ENCODE measurements at regions not wholly inside any gene's neighbourhood (a gene's known extent, or its start where the extent isn't known, plus 50 kb on each side); places are given as distances from the start of the nearest gene placed in this dataset.

DNA sequence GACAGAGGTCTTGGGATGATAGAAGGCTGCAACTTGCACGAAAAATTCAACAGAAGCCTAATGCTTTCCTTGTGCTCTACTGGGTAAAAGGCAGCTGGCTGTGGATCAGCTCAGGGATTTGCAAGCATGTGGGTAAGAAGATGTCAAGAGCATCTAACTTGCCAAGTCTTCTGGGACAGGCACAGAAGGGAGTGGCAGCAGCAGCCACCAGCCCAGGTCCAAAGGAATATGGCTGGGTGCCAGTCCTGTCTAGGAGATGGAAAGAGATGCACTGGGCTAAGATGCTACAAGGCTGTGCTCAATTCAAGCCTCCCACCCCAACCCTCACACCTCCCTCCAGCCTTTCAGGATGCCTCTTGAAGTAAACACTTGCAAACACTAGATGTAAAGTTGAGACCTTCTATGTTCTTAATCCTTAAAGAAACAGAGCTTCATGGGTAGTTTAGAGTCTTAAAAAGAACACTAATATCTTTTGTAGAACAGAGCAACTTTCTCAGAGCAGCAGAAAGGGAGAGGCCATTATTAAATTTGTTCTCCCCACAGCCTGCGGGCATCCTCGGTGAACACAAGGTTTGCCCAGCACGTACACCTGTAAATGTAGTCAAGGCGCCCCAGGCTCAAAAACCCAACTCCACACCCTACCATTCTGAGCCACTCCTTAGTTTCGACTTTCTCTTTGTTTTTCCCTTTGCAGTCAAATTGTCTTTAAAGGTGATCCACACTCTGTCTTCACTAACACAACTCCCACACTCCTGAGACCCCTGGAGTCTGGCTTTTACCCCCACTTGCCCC is 64.6 kb upstream of the BCAR3 start:
- no peak for DNase-seq (ENCODE audit: low read depth in 4 of 4, low spot score in 3 of 4)

DNA sequence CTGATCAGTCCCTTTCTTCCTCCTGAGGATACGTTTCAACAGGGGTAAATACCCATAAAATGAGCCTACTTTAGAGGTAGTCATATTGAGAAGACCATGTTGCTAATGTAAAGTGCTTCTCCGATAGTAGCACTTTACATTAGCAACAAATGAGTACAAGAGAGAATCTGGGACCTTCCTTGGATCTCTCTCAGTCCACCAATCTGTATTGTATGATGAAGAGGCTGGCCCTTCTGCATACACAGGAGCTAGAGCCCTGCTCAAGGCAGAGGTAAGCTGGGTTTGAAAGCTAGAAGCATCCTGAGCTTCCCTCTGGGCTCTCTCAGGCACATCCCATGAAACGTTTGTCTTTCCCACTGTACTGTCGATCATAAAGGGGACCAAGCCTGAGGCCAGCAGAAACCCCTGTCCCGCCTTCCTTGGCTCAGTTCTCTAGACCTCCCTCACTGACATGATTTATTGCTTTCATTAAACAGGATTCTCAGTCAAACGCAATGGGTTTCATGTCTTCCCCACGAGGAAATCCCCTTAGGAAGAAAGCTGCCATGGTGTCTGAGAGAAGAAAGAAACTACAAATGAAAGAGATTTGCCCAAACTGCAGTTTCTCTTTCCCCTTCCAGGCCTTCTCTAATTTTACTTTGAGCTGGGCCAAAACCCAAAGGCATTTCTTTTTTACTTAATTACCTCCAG is 62.8 kb upstream of the BCAR3 start:
- DNase-seq (ENCODE audit: low read depth in 4 of 4, low spot score in 3 of 4): no peak

DNA sequence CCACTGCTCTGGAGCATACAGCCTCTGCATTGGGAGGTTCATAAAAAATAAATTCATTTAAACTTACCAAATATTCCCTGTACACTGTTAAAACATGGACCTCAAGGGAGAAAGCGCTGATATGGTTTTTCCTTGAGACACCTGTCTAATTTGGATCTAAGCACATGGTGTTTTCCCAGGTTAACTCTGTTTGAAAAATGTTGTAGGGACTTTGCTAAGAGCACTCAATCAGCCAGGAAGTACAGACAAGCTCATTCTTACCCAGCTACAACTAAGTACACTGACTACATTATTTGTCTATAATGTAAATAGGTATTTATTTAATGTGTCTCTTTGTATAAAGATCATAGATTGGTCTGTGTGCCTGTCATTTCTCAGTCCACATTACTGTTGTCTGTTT is 61.8 kb upstream of the BCAR3 start:
- DNase-seq (ENCODE audit: low read depth in 4 of 4, low spot score in 3 of 4): no peak

DNA sequence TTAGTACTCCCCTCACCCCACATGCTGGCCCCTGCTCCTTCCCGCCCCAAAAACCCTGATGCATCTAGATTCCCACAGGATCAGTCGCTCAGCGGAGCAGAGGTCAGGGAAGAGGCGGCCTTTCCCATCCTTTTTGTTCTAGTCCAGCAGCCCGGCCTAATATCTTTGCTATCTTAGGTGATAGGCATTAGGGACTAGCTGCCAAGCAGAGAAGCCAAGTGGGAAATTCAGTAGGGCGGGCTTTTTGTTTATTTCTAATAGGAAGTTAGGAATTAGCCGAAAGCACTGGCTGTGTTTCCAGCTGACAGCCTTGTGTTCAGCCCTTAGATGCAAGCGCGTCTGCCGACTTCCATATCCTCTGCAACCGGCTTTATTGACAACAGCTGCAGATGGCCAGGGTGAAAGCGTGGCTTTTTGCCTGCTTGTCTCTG is 59.0 kb upstream of the BCAR3 start:
- no peak for DNase-seq (ENCODE audit: low read depth in 4 of 4, low spot score in 3 of 4)

DNA sequence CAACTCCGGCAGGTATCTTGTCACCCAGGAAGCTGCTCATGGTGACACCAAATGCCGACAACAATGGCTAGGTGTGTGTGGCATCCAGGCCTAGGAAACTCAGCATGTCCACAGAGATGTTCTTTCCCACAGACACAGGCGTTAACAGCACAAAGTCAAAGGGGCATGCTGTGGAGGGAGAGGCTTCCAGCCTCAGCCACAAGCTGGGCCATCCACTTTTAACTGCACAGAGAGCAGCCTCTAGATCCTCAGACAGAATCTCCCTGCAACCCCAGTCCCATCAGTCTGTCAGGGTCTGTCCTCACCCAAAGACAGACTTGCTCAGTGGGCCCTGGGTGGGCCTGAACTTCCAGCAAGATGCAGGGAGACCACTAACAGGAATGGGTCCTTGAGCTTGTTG is 58.5 kb upstream of the BCAR3 start:
- DNase-seq (ENCODE audit: low read depth in 4 of 4, low spot score in 3 of 4): no peak

DNA sequence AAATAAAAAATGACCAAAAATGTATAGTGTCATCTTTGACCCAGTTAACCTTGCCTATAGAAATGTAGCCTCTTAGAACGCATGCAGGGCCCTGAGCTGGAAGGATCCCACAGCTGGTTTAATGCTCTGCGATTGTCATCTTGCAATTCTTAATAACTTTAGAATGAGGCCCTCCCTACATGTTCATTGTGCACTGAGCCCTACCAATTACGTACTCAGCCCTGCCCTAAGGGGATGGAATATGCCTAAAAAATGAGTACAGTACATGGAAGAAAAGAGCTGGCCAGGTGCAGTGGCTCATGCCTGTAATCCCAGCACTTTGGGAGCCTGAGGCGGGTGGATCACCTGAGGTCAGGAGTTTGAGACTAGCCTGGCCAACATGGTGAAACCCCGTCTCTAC is 57.8 kb upstream of the BCAR3 start:
- no peak for DNase-seq (ENCODE audit: low read depth in 4 of 4, low spot score in 3 of 4)

DNA sequence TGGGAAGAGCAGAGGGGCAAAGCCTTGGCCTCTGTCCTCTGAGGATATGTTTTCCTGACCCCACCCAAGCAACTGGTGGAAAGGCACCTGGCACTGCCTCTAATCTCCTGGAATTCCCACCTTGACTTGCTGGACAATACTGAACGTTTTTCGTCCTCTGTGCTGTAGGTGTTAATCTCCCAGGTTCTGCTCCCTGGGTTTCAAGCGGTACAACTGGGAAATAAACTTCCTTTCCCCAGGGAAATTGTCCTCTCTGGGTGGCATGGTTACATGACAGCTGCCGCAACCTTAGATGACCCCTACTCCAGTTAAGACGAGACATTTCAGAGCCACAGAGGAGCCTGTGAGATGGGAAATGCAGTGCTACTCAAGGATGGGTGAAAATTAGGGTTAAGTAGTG is 57.3 kb upstream of the BCAR3 start:
- DNase-seq (ENCODE audit: low read depth in 4 of 4, low spot score in 3 of 4): no peak

DNA sequence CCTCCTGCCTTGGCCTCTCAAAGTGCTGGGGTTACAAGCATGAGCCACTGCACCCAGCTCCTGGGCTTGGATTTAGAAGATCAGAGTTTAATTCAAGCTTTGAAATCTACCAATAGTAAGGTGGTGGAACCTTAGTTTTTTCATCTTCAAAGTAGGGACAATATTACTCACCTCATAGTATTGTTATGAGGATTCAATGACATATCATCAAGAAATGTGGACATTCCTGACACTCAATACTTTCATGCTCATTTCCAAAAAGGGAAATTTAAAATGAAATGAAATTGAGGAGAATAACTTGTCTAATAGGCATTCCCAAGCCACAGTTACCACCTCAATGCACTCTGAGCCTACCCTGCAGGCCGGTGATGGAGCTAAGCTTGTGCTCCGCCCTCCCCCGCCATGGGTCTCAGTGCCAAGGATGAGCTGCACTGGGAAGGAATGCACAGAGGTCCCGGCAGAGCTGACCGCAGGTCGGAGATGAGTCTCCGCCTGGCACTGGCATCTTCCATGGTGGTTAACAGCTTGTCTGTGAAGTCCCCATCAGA is 56.5 kb upstream of the BCAR3 start:
- DNase-seq (ENCODE audit: low read depth in 4 of 4, low spot score in 3 of 4): no peak

DNA sequence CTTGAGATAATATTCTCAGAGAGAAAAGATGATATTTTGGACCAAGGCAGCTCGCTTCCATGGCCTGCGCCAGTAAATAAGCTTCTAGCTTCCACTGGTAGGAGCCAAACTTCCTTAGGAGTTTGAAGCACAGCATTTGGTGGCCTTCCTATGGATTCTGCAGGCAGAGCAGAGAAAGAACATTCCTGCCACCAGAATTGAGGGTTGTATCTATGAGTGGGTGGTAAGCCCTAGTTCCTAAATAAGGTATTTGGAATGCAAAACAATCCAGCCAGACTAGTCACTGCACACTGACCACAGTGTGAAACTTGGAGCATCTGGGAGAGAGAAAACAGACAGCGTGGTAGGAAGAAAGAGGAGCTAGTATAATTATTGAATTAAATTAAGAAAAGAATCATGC is 54.1 kb upstream of the BCAR3 start:
- DNase-seq (ENCODE audit: low read depth in 4 of 4, low spot score in 3 of 4): no peak

DNA sequence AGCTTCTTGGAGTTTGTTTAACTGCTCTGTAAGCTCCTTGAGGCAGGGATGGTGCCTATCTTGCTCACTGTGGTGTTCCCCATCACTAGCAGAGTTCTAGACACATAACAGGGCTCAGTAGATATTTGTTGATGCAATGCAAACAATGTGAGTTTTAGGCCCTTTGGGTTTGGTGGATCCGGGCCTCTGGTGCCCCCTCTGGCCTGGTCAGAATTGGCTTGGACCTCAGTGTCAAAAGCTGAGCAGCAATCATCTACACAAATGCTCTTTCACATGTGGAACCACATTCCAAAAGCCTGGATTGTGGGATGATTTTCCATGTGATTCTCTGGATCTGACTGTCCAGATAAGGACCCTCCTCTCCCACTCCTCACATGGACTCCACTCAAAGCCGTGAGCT is 53.4 kb upstream of the BCAR3 start:
- DNase-seq (ENCODE audit: low read depth in 4 of 4, low spot score in 3 of 4): no peak

DNA sequence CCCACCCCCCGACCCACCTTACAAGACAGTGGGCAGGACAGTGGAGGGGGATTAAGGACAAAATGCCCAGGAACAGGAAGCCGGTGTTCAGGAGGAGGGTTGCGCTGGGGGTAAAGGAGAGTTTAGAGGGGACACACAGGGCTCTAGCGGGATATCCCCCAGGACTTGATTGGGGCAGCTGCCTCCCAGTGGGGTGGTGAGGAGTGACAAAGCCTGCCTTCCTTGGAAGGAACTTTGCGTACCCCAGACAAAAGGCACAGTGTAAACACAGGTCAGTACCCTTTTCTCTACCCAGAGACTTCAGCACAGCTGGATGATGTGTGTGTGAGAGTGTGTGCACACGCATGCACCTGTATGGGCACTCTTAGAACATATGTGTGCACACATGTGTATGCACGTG is 51.7 kb upstream of the BCAR3 start:
- no peak for DNase-seq (ENCODE audit: low read depth in 4 of 4, low spot score in 3 of 4)

DNA sequence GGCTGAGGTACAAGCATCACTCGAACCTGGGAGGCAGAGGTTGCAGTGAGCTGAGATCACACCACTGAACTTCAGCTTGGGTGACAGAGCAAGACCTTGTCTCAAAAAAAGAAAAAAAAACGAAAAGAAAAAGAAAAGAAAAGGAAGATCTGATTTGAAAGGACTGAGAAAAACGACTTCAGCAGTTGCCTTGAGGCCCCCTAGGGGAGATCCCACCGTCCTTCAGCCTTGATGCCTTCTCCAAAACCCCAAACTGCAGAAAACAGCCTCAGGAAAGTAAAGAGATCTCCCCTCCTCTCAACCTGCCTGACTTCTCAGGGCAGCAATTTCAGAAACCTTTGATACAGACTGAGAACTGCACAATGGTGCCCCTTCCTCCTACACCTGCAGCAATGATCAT is 50.9 kb upstream of the BCAR3 start:
- no peak for DNase-seq (ENCODE audit: low read depth in 4 of 4, low spot score in 3 of 4)

Measured in right renal pelvis (tissue), 4 donors.